ENCODE measurements at regions not wholly inside any gene's neighbourhood (a gene's known extent, or its start where the extent isn't known, plus 50 kb on each side); places are given as distances from the start of the nearest gene placed in this dataset.

- TF ChIP-seq, protein P1, sequence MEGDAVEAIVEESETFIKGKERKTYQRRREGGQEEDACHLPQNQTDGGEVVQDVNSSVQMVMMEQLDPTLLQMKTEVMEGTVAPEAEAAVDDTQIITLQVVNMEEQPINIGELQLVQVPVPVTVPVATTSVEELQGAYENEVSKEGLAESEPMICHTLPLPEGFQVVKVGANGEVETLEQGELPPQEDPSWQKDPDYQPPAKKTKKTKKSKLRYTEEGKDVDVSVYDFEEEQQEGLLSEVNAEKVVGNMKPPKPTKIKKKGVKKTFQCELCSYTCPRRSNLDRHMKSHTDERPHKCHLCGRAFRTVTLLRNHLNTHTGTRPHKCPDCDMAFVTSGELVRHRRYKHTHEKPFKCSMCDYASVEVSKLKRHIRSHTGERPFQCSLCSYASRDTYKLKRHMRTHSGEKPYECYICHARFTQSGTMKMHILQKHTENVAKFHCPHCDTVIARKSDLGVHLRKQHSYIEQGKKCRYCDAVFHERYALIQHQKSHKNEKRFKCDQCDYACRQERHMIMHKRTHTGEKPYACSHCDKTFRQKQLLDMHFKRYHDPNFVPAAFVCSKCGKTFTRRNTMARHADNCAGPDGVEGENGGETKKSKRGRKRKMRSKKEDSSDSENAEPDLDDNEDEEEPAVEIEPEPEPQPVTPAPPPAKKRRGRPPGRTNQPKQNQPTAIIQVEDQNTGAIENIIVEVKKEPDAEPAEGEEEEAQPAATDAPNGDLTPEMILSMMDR (IDR thresholded peaks at IDR 0.05; ENCODE audit: insufficient read depth, low read length), result no peak
- no peak for TF ChIP-seq POLR2AphosphoS5 (IDR thresholded peaks at IDR 0.05; ENCODE audit: low read depth)
- TF ChIP-seq GABPA (IDR thresholded peaks at IDR 0.05; ENCODE audit: low read depth), result no peak
- TF ChIP-seq SPI1 (IDR thresholded peaks at IDR 0.05; ENCODE audit: borderline replicate concordance, low read depth), result no peak
These were observed 412.1 kb downstream of the IRS1 start for GRCh38 chr2:226387499-226387942.
